ENCODE measurements at regions not wholly inside any gene's neighbourhood (a gene's known extent, or its start where the extent isn't known, plus 50 kb on each side); places are given as distances from the start of the nearest gene placed in this dataset.

GRCh38 chr10:36373424-36374096, 731.5 kb upstream of the FZD8 start:
- no peak for DNase-seq (ENCODE audit: low read depth)
- no peak overlapping the region for H3K4me3 ChIP-seq (ENCODE audit: control insufficient read depth, low read depth, low read length)
- TF ChIP-seq CTCF (IDR thresholded peaks at IDR 0.05; ENCODE audit: control insufficient read depth, insufficient read depth, low read depth, low read length, missing control alignments), result no peak

DNA sequence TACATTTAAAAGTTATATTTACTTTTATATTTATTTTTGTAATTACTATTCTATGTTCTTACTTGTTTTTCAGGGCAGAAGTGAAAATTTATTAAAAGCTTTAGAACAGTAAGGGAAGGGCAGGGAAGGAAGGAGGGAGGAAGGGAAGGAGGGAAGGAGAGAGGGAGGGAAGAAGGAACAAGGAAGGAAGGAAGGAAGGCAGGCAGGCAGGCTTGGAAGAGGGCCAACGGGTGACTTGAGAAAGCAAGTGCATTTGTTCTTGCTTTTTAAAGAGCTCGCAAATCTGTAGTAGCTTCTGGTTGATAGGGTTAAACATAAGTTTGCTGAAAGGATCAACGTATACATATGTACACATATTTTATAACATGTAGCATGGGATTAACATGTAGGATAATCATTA, 725.3 kb upstream of the FZD8 start:
- no peak for DNase-seq (ENCODE audit: low read depth)
- TF ChIP-seq CTCF (IDR thresholded peaks at IDR 0.05; ENCODE audit: control insufficient read depth, insufficient read depth, low read depth, low read length, missing control alignments), result no peak
- no peak overlapping the region for H3K4me3 ChIP-seq (ENCODE audit: control insufficient read depth, low read depth, low read length)

- DNase-seq (ENCODE audit: low read depth), result no peak
- H3K4me3 ChIP-seq (ENCODE audit: control insufficient read depth, low read depth, low read length), result no peak overlapping the region
- TF ChIP-seq CTCF (IDR thresholded peaks at IDR 0.05; ENCODE audit: control insufficient read depth, insufficient read depth, low read depth, low read length, missing control alignments), result no peak
These were observed 724.7 kb upstream of the FZD8 start for GRCh38 chr10:36366843-36367242.

- no peak for TF ChIP-seq CTCF (IDR thresholded peaks at IDR 0.05; ENCODE audit: control insufficient read depth, insufficient read depth, low read depth, low read length, missing control alignments)
- H3K4me3 ChIP-seq (ENCODE audit: control insufficient read depth, low read depth, low read length), result no peak overlapping the region
- DNase-seq (ENCODE audit: low read depth), result no peak
These were observed 724.0 kb upstream of the FZD8 start for GRCh38 chr10:36366065-36366464.

- TF ChIP-seq CTCF (IDR thresholded peaks at IDR 0.05; ENCODE audit: control insufficient read depth, insufficient read depth, low read depth, low read length, missing control alignments), result no peak
- H3K4me3 ChIP-seq (ENCODE audit: control insufficient read depth, low read depth, low read length), result no peak overlapping the region
- DNase-seq (ENCODE audit: low read depth), result no peak
These were observed 720.2 kb upstream of the FZD8 start for GRCh38 chr10:36362257-36362656.

GRCh38 chr10:36358736-36359135, 716.6 kb upstream of the FZD8 start:
- DNase-seq (ENCODE audit: low read depth), result no peak
- TF ChIP-seq CTCF (IDR thresholded peaks at IDR 0.05; ENCODE audit: control insufficient read depth, insufficient read depth, low read depth, low read length, missing control alignments), result no peak
- H3K4me3 ChIP-seq (ENCODE audit: control insufficient read depth, low read depth, low read length), result no peak overlapping the region
